ENCODE measurements at regions not wholly inside any gene's neighbourhood (a gene's known extent, or its start where the extent isn't known, plus 50 kb on each side); places are given as distances from the start of the nearest gene placed in this dataset.
"Not testable (repeated sequence)": the region's sequence is repeated elsewhere in the genome, so short reads cannot be mapped to it uniquely, and the experiment has no call there.

DNA sequence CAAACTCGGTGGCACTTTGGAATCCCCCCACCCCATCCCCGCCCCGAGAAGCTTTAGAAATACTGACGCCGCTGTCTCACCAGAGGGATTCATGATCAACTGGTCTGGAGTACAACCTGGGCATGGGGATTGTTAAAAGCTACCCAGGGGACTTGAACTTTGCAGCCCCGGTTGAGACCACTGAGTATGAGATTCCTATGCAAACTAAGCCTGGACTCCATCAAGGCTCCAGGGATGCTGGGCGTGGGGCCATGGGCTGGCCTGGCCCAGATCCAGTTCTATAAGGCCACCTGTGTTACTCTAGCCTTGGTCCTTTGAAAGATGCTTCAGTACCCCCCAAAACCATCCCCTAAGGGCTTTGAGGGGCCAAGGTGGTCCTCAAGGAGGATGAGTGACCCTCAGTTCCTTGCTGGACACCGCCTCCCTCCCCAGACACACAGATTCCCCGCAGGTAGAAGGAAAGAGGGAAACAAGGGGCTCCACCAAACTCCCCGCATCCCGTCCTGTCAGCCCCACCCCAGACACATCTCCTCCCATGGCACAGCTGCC, 68.5 kb downstream of the MRPL36 start:
- DNase-seq (ENCODE audit: low read depth, low spot score): no peak

DNA sequence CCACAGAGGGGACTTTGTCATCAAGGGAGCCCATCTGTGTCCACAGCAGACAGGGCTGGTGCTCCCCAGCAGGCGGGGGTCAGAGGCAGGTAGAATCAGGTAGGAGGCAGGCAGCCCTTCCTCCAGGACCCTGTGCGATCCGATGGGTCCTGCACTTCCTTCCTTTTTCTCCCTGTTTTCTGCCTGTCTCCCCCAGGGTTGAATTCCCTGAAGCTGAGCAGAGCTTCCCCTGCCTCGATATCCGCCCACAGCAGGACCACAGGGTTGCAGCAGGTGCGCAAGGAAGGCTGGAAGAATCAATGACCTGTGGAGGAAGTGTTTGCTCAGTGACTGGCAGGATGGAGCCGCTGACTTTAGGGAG, 69.2 kb downstream of the MRPL36 start:
- DNase-seq (ENCODE audit: low read depth, low spot score): no peak

DNA sequence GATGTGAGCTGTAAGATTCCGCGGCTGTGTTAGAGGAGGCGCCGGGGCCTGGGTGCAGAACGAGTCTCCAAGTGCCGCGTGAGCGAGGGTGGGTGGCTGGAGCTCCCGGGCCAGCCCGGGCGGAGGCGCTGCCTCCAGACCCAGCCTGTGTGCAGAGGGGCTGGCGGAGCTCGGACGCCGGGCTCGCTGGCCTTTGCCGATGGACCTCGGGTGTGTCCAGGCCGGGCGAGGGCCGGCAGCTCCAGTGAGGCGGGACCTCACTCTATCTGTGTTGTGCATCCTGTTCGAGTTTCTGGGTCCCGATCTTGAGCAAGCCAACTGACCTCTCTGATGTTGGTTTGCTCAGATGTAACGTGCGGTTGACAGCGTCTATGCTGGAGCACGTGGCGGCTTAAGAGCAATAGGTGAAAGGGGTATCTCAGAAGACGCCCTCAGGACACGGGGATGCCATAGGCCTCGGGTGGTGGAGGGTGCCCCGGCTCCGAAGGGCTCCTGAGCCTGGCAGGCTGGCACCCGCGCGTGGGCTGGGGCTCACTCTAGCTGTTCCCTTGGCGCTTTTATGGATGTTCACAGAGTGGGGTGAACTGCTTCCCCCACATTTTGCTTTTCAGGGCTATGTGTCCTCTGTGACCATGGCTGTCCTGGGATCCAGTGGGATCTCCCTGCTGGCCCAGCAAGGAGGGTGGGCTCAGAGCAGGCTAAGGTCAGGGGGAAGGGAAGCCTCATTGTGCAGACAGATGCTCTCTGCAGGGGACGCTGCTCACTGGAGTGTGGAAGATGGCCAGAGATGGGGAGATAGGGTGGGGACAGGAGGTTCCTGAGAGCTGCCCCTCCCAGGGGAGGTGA, 69.8 kb downstream of the MRPL36 start:
- no peak for DNase-seq (ENCODE audit: low read depth, low spot score)

DNA sequence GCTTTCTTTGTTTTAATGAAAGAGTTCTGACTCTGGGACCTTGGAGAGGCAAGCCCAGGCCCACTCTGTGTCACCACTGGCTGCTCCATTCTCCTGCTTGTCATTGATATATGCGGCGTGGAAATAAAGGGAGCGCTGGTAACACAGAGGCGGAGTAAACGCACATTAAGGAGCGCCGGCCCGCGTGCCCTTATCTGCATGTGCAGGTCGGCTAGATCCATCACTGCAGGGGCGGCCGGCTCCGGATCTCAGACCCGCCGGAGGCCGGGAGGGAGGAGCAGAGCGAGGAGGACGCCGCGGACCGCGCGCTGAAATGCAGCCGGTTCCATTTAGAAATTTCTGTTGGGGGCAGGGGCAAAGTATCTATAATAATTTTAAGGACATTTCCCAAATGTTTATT, 70.8 kb downstream of the MRPL36 start:
- DNase-seq (ENCODE audit: low read depth, low spot score): no peak

DNA sequence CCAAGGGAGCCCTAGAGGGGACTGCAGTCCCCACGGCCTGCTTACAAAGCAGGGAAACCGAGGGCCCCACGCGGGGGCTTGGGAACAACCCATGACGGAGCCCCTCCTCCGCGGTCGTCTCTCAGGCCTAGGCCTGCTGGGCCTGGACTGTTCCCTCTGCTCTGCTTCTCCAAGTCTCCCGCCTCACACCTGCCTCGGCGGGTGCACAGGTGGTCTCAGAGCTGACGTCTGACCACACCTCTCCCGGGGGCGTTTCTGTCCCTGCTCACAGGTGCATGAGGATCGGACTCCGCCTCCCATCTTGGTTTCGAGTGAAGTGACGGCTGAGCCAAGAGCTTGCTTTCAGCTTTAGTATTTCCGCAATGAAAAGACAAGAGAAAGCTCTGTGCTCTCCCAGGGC, 72.1 kb downstream of the MRPL36 start:
- DNase-seq (ENCODE audit: low read depth, low spot score): no peak

DNA sequence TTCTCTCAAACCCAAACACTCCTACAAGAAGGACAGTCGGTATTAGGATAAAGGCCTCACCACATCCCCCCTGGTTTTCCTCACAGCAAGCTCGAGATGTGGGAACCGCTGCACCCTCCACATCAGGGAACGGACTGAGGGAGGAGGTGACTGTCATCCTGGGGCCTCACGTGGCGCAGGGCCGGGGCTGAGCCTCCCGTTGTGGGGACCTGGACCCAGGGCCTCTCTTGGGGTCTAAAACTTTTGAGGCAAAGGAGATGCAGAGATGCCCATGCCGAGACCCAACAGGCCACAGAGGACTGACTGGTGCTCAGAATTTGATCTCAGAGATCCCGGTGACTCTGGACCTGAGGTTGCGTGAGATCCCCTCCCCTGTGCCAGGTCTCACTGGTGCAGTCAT, 72.7 kb downstream of the MRPL36 start:
- DNase-seq (ENCODE audit: low read depth, low spot score): no peak

DNA sequence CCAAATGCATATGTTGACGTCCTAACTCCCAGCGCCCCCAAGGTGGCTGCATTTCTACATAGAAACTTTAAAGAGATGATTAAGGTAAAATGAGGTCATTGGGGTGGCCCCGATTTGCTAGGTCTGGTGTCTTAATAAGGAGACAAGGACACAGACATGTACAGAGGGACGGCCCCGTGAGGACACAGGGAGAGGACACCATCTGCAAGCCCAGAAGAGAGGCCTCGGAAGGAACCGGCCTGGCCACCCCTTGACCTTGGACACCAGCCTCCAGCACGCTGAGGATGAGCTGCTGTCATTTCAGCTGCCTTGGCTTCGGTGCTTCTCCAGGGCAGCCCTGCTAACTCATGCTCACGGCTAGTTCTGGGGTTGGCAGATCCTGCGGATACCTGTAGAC, 73.2 kb downstream of the MRPL36 start:
- no peak for DNase-seq (ENCODE audit: low read depth, low spot score)

DNA sequence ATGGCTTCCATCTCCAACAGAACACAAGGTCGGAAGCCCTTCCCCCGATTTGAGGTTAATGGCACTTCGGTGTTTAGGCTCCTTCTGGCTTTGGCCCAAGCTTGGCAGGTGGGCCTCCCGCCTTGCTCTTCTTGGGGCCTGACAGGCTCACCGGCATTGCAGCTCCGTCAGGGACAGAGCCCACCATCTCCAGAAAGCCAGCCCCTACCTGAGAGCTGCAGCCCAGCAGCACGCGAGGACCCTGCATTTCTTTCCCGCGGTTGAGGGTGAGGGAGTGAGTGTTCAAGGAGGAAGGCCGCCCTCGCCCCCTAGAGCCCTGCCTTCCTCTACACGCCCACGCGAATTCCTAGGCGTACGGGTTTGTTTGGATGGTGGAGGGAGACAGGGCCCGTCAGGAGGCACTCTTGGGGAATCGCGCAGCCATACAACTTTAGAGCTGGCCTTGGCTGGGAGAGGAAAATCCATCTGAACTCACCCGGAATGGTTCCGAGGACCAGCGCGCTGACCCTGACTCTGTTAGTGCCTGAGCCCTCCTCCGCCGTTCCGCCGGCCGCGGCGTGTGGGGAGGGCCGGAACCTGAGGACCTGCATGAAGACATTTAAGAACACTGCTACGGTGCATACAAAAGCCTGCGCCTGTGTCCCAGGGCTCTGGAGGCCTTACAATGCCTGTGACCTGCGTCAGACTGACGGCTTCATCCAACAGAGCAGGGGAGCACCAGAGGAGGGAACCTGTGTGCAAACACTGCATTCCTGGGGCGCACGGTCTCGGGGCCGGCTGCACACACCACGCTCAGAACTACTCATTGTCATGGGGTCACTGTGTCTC, 73.8 kb downstream of the MRPL36 start:
- DNase-seq (ENCODE audit: low read depth, low spot score): no peak

DNA sequence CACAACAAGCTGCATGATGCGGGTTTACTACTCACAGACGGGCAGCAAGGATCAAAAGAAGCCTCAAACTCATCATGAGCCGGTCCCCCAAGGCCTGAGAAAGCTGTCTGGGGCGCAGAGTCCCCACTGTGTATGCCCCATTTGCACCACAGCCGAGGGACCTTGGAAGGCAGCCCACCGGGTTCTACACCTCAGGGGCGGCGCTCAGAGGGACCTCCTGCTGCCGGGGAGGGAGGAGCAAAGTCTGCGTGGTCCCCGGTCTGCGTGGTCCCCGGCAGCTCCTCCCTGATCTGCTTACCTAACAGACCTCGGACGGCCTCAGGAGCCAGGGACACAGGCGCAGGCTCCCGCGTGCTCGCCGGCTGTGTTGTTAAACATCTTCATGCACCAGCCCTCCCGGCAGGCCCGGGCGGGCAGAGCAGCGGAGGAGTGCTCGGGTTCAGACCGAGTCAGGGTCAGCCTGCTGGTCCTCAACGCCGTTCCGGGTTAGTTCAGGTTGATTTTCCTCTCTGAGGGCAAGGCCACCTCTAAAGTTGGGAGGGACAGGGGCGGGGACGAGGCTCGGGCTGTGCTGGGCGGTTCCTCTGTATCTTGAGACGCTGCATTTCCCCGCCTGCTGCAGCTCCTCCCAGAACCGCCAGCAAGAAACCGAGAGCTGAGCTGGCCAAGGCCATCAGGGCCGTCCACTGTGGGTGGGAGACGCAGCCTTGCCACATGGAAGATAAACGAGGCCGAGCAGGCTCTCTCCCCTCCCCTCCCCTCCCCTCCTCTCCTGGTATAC, 74.6 kb downstream of the MRPL36 start:
- DNase-seq (ENCODE audit: low read depth, low spot score): no peak

DNA sequence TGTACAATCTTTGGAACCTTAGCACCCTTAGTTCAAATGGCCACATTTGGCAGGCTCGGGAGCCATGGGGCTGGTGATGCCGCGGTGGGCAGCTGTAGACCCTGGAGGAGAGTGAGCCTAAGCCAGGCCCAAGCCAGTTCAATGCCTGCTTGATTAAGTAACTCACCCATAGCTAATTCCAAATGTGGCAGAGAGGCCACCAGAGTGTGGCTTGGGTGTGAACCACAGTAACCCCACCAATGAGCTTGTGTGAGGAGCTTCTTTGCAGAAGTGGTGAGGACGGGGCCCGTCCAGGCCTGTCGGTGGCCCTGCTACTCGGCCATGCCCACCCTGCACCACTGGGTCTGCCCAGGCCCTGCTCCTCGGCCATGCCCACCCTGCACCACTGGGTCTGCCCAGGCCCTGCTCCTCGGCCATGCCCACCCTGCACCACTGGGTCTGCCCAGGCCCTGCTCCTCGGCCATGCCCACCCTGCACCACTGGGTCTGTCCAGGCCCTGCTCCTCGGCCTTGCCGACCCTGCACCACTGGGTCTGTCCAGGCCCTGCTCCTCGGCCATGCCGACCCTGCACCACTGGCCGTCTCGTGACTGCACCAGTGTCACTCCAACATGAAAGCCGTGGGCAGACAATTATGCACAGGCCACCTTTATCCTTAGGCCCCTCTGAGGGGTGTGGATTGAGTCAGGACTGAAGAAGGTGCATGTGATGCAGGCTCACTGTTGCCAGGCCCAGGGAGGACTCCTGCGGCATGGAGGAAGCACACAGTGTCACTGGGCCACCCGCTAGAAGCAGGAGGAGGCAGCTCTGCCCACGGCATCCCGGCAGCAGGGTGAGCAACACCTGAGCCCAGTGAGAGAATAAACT, 75.4 kb downstream of the MRPL36 start:
- no peak for DNase-seq (ENCODE audit: low read depth, low spot score)

DNA sequence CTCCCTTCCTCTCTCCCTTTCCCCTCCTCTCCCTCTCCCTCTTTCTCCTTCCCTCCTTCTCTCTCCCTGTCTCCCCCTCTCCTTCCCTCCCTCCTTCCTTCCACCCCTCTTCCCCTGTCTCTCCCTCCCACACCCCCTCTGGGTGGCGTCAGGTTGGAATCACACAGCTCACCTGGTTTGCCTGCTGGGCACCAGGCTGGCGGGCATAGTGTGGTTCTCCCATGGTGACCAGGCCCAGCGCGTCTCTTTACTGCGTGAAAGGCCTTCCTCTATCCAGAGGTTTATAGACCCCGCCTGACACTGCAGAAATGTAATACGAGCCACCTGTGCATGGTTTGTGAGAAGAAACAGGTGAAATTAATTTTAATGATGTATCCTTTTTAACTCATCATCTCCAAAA, 76.2 kb downstream of the MRPL36 start:
- DNase-seq (ENCODE audit: low read depth, low spot score): no peak

DNA sequence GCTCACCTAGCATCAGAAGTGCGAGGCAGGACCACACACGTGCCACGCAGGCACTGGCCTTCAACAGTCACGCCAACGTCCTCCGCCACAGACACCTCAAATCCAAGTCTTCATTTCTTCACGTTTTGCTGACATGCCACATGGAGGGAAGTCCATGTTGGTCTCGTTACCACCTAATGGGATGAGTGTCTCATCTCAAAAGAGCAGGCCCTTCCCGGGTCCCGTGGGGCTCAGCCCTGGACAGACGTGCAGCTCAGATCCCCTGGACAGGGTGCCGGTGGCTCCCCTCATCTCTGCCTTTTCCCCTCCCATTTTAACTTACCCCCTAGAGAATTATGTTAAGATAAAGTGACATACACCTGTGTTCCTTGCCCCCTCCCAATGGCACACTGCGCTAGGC, 76.8 kb downstream of the MRPL36 start:
- no peak for DNase-seq (ENCODE audit: low read depth, low spot score)

DNA sequence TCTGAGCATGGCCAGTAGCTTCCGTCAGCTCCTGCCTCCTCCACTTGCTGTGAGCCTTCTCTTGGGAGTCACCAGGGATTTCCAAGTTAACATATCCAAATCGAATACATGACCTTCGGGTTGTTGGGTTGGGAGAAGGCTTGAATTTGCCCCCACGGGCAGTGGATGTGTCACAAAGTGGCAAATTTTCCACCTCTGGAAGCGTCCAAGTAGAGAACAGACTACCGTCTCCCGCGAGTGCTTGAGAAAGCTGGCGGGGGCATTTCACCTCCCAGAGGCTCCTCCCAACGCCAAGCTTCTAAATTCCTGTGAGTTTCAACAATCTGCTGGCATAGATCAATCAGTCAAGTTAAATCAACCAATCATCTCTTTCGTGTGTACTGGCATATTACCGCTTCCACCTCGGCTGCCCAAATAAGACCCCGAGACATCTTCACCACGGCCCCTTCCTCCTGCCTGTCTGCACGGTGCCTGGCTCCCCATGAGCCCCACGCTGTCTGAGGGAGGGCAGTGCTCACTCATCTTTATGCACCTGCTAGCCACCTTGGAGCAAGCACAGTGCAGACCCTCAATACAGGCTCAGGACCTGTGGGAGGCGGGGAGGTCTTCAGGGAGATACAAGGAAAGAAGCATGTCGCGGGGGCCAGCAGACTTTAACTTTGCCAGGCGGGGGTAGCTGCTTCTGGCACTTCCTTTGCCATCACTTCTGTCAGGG, 79.1 kb downstream of the MRPL36 start:
- no peak for DNase-seq (ENCODE audit: low read depth, low spot score)

DNA sequence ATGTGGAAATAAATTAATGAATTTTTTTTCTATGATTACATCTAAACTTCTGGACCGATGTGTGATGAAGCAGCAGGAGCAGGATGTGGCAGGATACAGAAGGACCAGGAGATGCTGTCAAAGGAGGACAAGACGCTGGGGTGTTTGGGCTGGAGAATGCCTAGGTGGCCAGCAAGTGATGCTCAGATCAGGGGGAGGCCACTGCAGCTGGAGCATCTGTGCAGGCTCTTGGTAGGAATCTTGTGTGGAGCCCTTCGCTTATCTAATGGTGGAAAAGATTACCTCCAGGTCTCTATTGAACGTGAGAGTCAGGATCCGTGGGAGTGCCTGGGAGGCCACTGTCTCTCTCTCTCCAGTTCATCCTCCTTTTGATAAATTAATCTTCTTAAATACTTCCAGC, 79.8 kb downstream of the MRPL36 start:
- DNase-seq (ENCODE audit: low read depth, low spot score): no peak

DNA sequence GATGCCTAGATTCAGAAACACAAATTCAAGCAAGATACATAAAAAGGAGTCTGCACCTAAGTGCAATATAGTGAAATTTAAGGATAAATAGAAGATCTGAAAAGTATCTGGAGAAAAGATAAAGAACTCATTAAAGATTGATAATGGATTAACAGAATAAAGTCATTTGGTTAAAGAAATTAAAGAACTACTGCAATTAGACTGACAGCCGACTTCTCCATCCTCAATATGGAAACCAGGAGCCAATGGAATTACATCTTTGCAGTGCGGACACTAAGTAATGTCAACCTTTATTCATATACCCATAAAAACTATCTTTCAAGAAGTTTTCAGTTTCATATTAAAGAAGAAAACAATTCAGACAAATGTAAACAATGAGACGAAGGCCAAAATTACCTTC, 81.0 kb downstream of the MRPL36 start:
- no peak for DNase-seq (ENCODE audit: low read depth, low spot score)

DNA sequence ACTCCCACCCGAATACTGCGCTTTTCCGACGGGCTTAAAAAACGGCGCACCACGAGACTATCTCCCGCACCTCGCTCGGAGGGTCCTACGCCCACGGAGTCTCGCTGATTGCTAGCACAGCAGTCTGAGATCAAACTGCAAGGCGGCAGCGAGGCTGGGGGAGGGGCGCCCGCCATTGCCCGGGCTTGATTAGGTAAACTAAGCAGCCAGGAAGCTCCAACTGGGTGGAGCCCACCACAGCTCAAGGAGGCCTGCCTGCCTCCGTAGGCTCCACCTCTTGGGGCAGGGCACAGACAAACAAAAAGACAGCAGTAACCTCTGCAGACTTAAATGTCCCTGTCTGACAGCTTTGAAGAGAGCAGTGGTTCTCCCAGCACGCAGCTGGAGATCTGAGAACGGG, 89.5 kb downstream of the MRPL36 start:
- not testable (repeated sequence) for DNase-seq (ENCODE audit: low read depth, low spot score)

DNA sequence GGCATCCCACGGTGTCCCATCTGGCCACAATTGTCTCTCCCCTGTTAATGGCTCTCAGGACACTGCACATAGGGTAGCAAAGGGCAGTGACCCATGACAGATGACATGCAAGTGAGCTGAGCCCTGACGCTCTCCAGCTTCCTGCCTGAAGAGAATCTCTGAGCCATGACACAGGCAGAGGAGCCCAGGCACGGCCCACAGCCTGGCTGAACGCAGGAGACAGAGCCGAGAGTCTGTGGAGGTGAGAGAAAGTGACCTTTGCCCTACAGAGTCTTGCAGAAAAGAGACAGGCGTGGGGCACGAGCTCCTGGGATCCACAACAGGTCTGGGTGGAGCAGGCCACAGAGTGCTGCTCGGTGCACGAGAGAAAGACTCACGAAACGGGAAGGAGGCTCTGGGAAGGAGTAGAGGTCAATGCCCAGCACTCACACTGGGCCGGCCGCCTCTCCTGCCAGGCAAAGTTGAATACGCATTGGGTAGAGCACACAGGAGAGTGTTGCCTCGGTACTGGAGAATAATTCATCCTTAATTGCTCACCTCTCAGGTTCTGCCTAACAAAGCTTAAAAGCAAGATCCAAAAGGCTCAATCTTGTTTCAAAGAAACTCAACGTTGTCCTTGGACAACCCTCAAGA, 90.3 kb downstream of the MRPL36 start:
- no peak for DNase-seq (ENCODE audit: low read depth, low spot score)

DNA sequence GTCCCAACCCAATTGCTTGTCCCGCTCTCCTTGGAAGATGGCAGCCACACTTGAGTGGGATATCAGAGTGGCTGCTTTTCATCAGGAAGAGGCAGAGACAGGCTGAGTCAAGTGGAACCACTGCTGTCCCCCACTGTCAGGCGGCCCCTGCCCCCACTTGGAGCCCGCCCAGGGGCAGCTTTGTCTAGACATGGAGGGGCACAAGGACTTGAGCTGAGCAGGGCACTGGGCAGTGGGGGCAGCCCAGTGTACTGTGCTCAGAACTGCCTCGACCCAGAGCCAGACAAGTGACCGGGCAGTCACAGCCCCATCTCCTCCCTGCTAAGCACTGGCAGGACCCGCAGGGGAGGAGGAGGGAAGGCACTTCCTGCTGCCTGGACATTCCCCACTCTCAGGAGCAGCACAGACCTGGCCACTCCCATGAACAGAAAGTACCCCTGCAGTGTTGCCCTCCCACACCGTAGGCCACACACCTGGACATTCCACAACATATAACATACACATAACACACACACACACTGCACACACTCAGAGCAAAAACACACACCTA, 91.0 kb downstream of the MRPL36 start:
- DNase-seq (ENCODE audit: low read depth, low spot score): no peak

DNA sequence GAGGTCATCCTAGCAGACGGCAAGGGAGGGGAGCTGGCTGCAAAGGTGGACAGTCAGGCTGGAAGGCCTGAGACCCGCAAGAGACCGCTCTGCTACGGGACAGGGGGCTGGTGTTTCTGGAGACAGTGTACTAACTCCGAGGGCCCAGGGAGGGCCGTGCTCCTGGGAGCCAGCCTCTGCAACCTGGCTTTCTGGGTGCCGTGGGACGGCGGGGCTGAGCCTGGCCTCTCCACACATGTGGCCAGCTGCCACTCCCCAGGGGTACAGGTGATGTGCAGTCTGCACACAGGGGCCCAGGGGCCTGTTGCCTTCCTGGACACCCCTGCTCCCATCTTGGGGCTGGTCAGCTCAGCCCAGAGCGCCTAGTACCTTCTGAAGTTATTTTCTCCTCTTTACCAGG, 92.2 kb downstream of the MRPL36 start:
- DNase-seq (ENCODE audit: low read depth, low spot score): no peak

DNA sequence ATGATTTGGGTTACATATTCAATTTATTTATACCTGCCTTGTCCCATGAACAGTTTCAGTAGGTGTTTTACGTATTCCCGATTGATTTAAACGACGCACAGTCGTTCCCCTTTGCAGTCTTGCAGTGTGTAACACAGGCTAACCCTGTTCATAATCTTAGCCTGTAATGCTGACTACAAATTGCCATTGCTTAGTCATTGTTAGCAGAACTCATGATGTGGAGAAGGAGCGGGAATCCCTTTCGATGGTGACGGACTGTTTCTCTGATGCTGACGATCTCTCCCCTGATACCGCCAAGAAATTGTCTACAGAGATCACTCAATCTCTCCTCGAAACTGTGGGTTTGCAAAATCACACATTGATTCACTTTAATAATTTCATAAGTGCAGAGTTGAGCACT, 93.2 kb downstream of the MRPL36 start:
- DNase-seq (ENCODE audit: low read depth, low spot score): no peak

Measured in activated naive CD8-positive, alpha-beta T cell treated with anti-CD3 and anti-CD28 coated beads, Interleukin-2, amount 50 U/mL, for 16 hours (primary cell).